HG03060 (cell line): ENCODE measurements at regions not wholly inside any gene's neighbourhood (a gene's known extent, or its start where the extent isn't known, plus 50 kb on each side); places are given as distances from the start of the nearest gene placed in this dataset.
"Not testable (repeated sequence)": the region's sequence is repeated elsewhere in the genome, so short reads cannot be mapped to it uniquely, and the experiment has no call there.

Source experiments
- ATAC-seq: cut with Tn5 transposase; IDR thresholded peaks from one replicate; pipeline ENCODE4 v1.9.1; 2021; ENCODE audit warnings: low read depth, moderate number of reproducible peaks; ENCODE audit not compliant: unreplicated experiment

DNA sequence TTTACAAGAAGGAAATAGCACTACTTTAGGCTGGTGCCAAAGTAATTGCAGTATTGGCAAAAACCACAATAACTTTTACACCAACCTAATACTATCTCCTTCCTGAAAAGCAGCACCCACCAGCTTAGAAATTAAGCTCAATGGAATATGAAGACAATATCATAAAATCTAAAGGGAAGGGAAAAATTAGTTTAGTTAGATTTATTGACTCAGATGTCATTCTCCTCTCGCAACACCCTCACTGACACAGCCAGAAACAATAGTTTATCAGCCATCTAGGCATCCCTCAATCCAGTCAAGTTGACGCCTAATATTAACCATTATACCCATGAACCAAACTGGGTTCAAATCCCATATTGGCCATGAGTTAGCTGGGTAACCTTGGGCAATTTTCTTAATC, 820.4 kb upstream of the EPHA5 start:
- no peak for ATAC-seq

GRCh38 chr4:66489783-66490452, 819.6 kb upstream of the EPHA5 start:
- no peak for ATAC-seq

DNA sequence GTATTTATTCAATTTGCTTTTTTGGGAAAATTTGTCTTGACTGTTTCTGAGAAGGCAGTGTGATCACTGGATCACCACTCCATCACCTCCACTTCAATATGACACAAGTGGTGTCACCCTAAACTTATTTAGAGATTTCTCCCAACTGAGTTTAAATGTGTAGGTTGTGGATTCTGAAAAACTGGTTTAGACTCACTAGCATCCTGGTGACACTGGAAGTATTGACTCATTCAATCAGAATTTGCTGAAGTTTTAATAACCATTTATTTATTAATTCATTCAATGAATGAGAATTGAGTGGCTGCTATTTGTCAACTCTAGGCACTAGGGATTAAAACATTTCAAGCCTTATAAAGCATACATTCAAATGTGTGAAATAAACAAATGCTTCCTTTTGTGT, 819.1 kb upstream of the EPHA5 start:
- no peak for ATAC-seq

DNA sequence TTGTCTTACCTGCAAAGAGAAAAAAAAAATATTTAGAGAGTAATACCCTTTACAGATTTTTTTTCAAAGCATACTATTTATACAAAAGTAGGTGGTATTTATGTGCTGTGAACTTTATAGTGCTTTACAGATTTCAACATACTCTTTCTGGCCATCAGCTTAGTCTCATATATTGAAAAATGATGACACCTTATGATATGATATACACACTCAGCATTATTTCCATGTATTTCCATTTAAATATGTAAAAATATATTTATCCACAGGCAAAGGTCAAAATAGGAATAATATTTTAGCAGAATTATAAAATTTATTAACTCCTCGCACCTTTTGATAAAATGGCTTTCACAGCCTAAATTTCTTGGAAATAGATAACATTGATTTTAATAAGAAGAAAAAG, 815.8 kb upstream of the EPHA5 start:
- ATAC-seq = no peak

- no peak for ATAC-seq
Observed at GRCh38 chr4:66482186-66482585, 811.9 kb upstream of the EPHA5 start.

GRCh38 chr4:66475596-66475995, 805.3 kb upstream of the EPHA5 start:
- ATAC-seq = no peak

- ATAC-seq = no peak
Observed at GRCh38 chr4:66465111-66465510, 794.8 kb upstream of the EPHA5 start.

DNA sequence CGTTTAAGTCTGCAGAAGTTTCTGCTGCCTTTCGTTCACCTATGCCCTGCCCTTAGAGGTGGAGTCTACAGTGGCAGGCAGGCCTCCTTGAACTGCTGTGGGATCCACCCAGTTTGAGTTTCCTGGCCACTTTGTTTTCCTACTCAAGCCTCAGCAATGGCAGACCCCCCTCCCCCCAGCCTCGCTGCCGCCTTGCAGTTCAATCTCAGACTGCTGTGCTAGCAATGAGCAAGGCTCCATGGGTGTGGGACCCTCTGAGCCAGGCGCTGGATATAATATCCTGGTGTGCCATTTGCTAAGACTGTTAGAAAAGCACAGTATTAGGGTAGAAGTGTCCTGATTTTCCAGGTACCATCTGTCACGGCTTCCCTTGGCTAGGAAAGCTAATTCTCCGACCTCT, 792.6 kb upstream of the EPHA5 start:
- not testable (repeated sequence) for ATAC-seq

GRCh38 chr4:66451741-66452140, 781.5 kb upstream of the EPHA5 start:
- no peak for ATAC-seq

DNA sequence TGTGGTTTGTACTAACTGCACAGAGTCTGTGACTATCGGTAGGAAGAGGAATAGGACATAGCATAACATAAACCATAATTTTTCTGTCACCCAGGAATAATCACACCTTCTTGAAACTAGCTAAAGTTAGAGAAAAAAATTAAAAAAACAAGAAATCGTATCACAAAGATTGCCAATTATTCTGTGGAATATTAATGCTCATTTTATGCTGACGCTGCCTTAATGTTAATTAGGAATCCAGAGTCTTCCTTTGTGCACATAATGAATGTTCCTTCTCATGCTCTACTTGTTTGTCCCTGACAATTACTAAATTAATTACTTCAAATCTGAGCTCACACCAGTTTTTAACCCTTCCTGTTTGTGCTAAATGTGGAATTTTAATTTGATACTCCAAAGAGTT, 772.7 kb upstream of the EPHA5 start:
- ATAC-seq = no peak

DNA sequence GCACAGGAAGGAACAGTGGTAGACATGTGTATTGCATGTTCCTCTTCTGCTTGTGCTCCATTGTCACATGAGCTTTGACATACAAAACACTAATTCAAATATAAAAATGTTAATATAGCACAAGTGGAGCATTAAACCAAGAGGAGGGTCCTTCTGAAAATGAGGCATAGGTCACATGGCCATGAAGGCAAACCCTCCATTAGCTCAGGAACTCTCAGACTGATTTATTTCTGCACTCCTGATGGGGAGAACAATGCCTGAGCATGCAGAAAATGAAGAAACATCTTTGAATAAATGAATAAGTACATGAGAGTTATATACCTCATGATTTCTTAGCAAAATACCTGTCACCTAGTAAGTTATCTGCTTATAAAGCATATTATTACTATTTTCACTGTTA, 769.2 kb upstream of the EPHA5 start:
- no peak for ATAC-seq

DNA sequence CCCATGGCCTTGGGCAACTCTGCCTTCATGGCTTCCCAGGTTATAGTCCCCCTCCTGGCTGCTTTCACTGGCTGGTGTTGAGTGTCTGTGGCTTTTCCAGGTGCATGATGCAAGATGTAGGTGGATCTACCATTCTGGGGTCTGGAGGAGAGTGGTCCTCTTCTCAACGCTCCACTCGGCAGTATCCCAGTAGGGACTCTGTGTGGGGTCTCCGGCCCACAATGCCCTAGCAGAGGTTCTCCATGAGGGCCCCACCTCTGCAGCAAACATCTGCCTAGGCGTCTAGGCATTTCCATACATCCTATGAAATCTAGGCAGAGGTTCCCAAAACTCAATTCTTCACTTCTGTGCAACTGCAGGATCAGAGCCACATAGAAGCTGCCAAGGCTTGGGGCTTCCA, 763.4 kb upstream of the EPHA5 start:
- no peak for ATAC-seq

DNA sequence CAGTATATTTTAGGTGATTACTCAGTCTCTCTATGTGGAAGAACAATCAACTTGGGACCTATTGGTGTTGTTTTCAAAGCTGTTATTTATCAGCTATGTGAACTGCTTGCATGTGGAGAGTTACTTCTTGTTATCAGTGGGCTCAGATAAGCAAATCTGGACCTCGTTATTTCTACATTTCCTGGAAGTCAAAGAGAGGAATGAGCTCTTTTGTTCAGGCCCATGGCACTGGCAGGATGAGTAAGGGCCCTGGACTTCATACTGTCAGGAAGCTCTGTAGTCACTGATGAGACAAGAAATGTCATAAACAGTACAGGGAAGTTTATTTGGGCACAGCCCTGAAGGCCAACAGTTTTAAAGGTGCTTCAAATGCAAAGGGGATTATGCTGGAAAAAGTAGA, 760.6 kb upstream of the EPHA5 start:
- ATAC-seq = no peak

GRCh38 chr4:66429276-66429675, 759.0 kb upstream of the EPHA5 start:
- ATAC-seq = no peak

- no peak for ATAC-seq
Observed at GRCh38 chr4:66416425-66416824, 746.1 kb upstream of the EPHA5 start.

- ATAC-seq = no peak
Observed at GRCh38 chr4:66404141-66404540, 733.9 kb upstream of the EPHA5 start.

DNA sequence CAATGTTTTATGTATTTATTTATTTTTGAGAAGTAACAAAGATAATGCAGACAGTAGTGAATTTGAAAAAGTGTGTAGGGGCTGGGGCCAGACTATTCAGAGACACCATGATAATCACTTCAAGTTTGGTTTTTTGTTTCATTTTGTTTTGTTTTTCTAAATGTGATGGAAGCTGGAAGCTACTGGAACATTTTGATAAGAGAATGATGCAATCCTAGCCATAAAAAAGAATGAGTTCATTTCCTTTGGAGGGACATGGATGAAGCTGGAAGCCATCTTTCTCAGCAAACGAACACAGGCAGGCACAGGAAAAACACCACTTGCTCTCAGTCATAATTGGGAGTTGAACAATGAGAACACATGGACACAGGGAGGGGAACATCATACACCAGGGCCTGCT, 706.6 kb upstream of the EPHA5 start:
- ATAC-seq = no peak

DNA sequence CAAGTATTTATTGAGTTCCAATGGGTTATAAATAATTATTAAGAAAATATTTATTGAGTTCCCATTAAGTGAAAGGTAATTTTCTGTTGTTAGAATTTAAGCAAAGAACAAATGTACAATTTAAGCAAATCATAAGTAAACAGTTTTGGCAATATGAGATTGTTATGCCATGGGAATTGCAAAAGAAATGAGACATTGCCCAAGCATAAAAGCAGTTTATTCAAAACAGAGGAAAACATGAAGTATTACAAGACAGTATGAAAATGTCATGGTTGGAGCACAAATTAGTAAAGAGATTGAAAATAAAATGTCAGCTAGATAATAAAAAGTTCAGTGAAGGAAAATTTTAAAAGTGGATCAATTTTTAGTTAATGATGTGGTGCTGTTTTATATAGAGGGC, 706.1 kb upstream of the EPHA5 start:
- no peak for ATAC-seq

DNA sequence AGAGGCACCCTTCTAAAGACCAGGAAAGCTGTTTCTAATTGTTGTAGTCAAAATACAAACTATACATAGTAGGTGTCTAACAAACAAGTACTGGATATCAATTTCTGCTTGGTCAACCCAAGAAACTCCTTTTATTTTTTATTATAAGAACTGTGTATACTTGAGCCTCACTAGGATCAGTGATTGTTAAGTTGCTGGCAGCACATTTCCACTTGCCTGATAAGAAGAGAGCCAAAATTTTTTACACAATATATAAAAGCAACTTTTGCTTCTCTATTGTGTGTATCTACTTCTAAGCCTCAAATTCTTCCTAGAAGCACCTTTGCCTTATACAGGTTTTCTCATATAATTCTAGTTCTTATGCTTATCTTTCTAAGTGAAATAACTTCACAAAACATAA, 703.0 kb upstream of the EPHA5 start:
- no peak for ATAC-seq

DNA sequence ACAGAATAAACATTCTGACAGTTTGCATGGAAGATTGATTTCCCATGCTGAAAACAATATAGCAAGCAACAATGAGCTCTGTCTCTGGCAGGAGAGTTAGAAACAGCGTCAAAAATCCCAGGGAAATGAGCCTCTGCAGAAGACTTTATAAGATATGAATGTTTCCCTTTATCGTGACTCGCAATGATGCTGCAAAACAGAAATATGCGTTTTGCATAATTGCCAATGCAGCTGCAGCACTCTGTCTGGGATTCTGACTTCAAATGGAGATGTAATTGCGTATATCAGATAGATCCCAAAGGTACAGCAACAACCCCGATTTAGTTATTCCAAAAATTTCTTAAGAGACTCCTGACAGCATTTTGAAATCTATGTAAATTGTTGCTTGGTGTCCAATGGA, 702.4 kb upstream of the EPHA5 start:
- ATAC-seq = no peak

DNA sequence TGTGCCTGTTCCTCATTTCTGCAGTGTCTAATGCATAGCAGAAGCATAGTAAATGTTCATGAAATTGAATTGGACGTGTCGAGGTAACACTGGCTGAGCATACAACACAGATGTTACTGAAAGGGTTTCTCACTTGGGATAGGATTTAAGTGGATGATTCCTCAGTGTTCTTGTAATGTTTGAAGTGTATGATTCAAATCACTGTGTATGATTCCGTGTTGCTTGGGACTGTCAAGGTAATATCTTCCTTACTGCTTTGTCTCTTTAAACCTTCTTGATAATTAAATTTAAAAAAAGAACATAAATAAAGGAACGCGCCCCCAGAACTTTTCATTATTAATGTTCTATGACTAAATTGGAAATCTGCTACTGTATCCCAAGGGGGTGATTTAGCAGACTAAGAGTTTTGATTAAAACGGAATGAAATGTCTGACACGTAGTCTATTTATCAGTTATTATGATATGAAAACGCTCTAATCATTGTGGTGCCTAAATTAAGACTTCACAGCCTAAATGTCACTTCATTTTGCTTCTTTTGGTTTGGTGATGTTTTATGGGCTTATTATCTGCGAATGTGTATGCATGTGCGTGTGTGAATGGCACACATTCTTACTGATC, 696.9 kb upstream of the EPHA5 start:
- ATAC-seq = no peak

- ATAC-seq = not testable (repeated sequence)
Observed at GRCh38 chr4:66360395-66360794, 690.1 kb upstream of the EPHA5 start.

DNA sequence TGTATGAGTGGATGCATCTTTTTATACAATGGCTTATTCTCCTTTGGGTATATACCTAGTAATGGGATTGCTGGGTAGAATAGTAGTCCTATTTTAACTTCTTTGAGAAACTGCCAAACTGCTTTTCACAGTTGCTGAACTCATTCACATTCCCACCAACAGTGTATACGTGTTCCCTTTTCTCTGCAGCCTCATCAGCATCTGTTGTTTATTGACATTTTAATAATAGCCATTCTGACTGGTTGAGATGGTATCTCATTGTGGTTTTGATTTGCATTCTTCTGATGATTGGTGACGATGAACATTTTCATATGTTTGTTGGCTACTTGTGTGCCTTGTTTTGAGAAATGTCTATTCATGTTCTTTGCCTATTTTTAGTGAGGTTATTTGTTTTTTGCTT, 687.0 kb upstream of the EPHA5 start:
- ATAC-seq = no peak
